ENCODE measurements at regions not wholly inside any gene's neighbourhood (a gene's known extent, or its start where the extent isn't known, plus 50 kb on each side); places are given as distances from the start of the nearest gene placed in this dataset.

DNA sequence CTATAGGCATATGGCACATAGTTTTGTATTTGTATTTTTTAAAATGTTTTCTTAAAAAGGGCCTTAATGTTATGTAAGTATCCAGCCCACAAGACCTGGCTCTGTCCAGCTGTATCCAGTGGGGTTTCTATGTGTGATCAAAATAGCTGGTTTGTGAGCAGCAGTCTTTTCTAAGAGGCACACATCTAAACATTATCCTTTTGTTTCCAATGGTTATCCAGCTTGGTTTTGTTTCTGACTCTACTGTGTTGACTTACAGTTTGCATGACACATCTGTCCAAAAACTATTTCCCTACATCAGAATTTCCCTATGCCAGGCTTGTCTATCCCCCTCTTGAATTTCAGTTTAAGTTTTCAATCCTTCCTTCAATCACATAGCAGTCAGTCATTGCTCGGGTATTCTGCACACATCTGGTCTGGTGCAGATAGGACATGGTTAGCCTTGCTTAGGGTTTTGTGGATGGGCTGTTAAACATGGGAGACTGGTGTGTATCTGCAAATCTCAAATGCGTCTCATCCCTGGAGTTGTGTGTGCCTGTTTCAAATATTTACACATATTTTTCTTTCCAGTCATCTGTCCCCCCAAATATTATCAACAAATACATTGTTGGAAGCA is 104.2 kb downstream of the SAMD9 start:
- DNase-seq, result peak; percentile 46
- H3K36me3 ChIP-seq (ENCODE audit: control insufficient read depth in 1 of 2, insufficient read depth in 2 of 2, low read depth in 1 of 2, low read length in 2 of 2), result no peaks in the 10 kb centered on the region
- WGBS, result 44% methylated on average over 1 of the region's 2 CpGs

DNA sequence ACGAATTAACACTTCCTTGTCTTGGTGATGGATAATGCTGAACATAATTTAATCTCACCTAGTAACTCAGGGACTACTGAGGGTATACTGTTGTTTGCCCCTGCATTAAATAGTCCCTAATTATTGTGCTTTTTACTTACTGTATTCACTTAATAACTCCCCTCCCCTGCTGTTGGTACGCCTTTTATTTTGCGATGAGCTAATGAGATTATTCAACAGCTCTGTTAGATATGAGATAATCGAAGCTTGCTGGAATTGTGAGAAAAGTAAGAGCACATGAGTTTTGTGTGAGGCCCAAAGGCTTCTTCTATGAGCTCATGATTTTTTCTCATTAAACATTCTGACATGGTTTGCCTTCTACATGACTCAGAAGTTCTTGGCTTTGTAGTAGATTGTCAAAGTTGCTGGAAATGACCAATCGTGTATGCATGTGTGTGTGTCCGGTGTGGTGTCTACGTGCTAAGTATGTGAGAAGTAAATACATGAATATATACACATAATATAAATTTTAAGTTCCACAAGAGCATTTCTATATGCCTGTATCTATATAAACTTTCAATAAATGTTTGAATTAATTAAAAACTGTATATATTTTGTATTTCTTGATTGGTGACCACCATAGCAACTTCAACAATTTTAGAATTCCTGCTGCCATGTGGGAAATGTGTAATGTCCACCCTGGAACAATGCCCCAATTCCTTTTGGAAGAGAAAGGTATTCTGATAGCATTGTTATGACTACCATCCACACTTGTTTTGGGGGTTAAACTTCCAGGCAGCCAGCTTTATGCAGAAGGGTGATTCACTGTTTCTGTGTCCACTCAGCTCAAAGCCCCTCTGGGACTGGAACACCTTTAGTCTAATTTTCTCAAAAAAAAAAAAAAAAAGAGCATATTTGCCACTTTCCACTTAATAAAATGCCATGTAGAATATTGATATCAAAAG is 106.2 kb downstream of the SAMD9 start:
- Histone ChIP-seq H3K23ac (ENCODE audit: low read length in 2 of 2) (no peak overlapping the region), H3K4me2 (ENCODE audit: low read length, poor library complexity, severe bottlenecking) (no peak overlapping the region), H2BK5ac (ENCODE audit: low read depth, low read length, poor library complexity, severe bottlenecking) (no peak overlapping the region), H3K4me1 (ENCODE audit: control insufficient read depth, insufficient read depth, low read depth, low read length) (no peaks in the 10 kb centered on the region), H2BK120ac (ENCODE audit: low read depth, low read length) (no peak overlapping the region), H3K36me3 (ENCODE audit: control insufficient read depth in 1 of 2, insufficient read depth in 2 of 2, low read depth in 1 of 2, low read length in 2 of 2) (no peaks in the 10 kb centered on the region), H3K79me1 (replicated peaks; ENCODE audit: low read length, poor library complexity, severe bottlenecking) (no peaks in the 10 kb centered on the region), H3K27me3 (ENCODE audit: control insufficient read depth in 1 of 2, insufficient read depth in 1 of 2, low read length in 2 of 2) (no peaks in the 10 kb centered on the region), H3K14ac (ENCODE audit: low read length in 2 of 2) (no peak overlapping the region), H3K27ac (ENCODE audit: low read length, poor library complexity, severe bottlenecking) (no peak overlapping the region), H2AK5ac (ENCODE audit: low read length, severe bottlenecking) (no peak overlapping the region), H3K4me3 (ENCODE audit: insufficient read depth in 1 of 2, low read depth in 1 of 2, low read length in 2 of 2) (peak overlapping the region in 1 of 2 experiments; percentile 21), H3K4ac (ENCODE audit: low read depth in 1 of 2, low read length in 2 of 2) (no peak overlapping the region), H3K9me3 (ENCODE audit: control insufficient read depth, low read length) (no peaks in the 10 kb centered on the region), H2BK12ac (ENCODE audit: low read length in 2 of 2) (peak overlapping the region in 1 of 2 experiments; percentile 63), H4K8ac (ENCODE audit: low read length) (no peak overlapping the region), H2BK15ac (ENCODE audit: low read depth, poor library complexity, severe bottlenecking) (no peak overlapping the region), H3K9ac (ENCODE audit: low read length) (peak overlapping the region; percentile 58), H3K18ac (ENCODE audit: low read depth in 1 of 2, low read length in 2 of 2) (no peak overlapping the region), H4K91ac (ENCODE audit: low read length) (no peak overlapping the region), H2AFZ (ENCODE audit: low read depth, low read length) (no peak overlapping the region)
- DNase-seq, result peak; percentile 90
- 65% methylated on average over 3 of the region's 7 CpGs for WGBS

More for the DNA sequence above, 104.2 kb downstream of the SAMD9 start:
- Histone ChIP-seq H3K4me2 (ENCODE audit: low read length, poor library complexity, severe bottlenecking) (no peak overlapping the region), H4K91ac (ENCODE audit: low read length) (no peak overlapping the region), H3K23ac (ENCODE audit: low read length in 2 of 2) (no peak overlapping the region), H3K4ac (ENCODE audit: low read depth in 1 of 2, low read length in 2 of 2) (no peak overlapping the region), H3K9ac (ENCODE audit: low read length) (no peak overlapping the region), H3K79me1 (replicated peaks; ENCODE audit: low read length, poor library complexity, severe bottlenecking) (no peaks in the 10 kb centered on the region), H3K9me3 (ENCODE audit: control insufficient read depth, low read length) (no peaks in the 10 kb centered on the region), H2AFZ (ENCODE audit: low read depth, low read length) (no peak overlapping the region), H2BK120ac (ENCODE audit: low read depth, low read length) (no peak overlapping the region), H3K4me3 (ENCODE audit: insufficient read depth in 1 of 2, low read depth in 1 of 2, low read length in 2 of 2) (no peak overlapping the region), H4K8ac (ENCODE audit: low read length) (no peak overlapping the region), H3K18ac (ENCODE audit: low read depth in 1 of 2, low read length in 2 of 2) (no peak overlapping the region), H2AK5ac (ENCODE audit: low read length, severe bottlenecking) (no peak overlapping the region), H3K27ac (ENCODE audit: low read length, poor library complexity, severe bottlenecking) (no peak overlapping the region), H2BK5ac (ENCODE audit: low read depth, low read length, poor library complexity, severe bottlenecking) (no peak overlapping the region), H2BK12ac (ENCODE audit: low read length in 2 of 2) (no peak overlapping the region), H3K27me3 (ENCODE audit: control insufficient read depth in 1 of 2, insufficient read depth in 1 of 2, low read length in 2 of 2) (no peaks in the 10 kb centered on the region), H3K14ac (ENCODE audit: low read length in 2 of 2) (no peak overlapping the region), H3K4me1 (ENCODE audit: control insufficient read depth, insufficient read depth, low read depth, low read length) (no peaks in the 10 kb centered on the region), H2BK15ac (ENCODE audit: low read depth, poor library complexity, severe bottlenecking) (no peak overlapping the region)

GRCh38 chr7:93008833-93009232 is 108.9 kb downstream of the SAMD9 start:
- H3K9ac ChIP-seq (ENCODE audit: low read length), result no peak overlapping the region
- H3K4me2 ChIP-seq (ENCODE audit: low read length, poor library complexity, severe bottlenecking), result no peak overlapping the region
- H3K27me3 ChIP-seq (ENCODE audit: control insufficient read depth in 1 of 2, insufficient read depth in 1 of 2, low read length in 2 of 2), result peaks cover 0 to 7% of the 10 kb centered on the region in 2 experiments
- H3K4ac ChIP-seq (ENCODE audit: low read depth in 1 of 2, low read length in 2 of 2), result no peak overlapping the region
- no peak for DNase-seq
- H3K18ac ChIP-seq (ENCODE audit: low read depth in 1 of 2, low read length in 2 of 2), result no peak overlapping the region
- H2BK5ac ChIP-seq (ENCODE audit: low read depth, low read length, poor library complexity, severe bottlenecking), result no peak overlapping the region
- H3K36me3 ChIP-seq (ENCODE audit: control insufficient read depth in 1 of 2, insufficient read depth in 2 of 2, low read depth in 1 of 2, low read length in 2 of 2), result no peaks in the 10 kb centered on the region
- H2BK15ac ChIP-seq (ENCODE audit: low read depth, poor library complexity, severe bottlenecking), result no peak overlapping the region
- 80% methylated on average over 2 of the region's 3 CpGs for WGBS
- no peaks in the 10 kb centered on the region for H3K9me3 ChIP-seq (ENCODE audit: control insufficient read depth, low read length)
- no peak overlapping the region for H2AK5ac ChIP-seq (ENCODE audit: low read length, severe bottlenecking)
- H3K14ac ChIP-seq (ENCODE audit: low read length in 2 of 2), result no peak overlapping the region
- no peaks in the 10 kb centered on the region for H3K4me1 ChIP-seq (ENCODE audit: control insufficient read depth, insufficient read depth, low read depth, low read length)
- H4K91ac ChIP-seq (ENCODE audit: low read length), result no peak overlapping the region
- no peak overlapping the region for H3K4me3 ChIP-seq (ENCODE audit: insufficient read depth in 1 of 2, low read depth in 1 of 2, low read length in 2 of 2)
- no peak overlapping the region for H3K27ac ChIP-seq (ENCODE audit: low read length, poor library complexity, severe bottlenecking)
- H2BK120ac ChIP-seq (ENCODE audit: low read depth, low read length), result no peak overlapping the region
- H2AFZ ChIP-seq (ENCODE audit: low read depth, low read length), result no peak overlapping the region
- H4K8ac ChIP-seq (ENCODE audit: low read length), result no peak overlapping the region
- H3K79me1 ChIP-seq (replicated peaks; ENCODE audit: low read length, poor library complexity, severe bottlenecking), result no peaks in the 10 kb centered on the region
- H3K23ac ChIP-seq (ENCODE audit: low read length in 2 of 2), result no peak overlapping the region
- H2BK12ac ChIP-seq (ENCODE audit: low read length in 2 of 2), result no peak overlapping the region

DNA sequence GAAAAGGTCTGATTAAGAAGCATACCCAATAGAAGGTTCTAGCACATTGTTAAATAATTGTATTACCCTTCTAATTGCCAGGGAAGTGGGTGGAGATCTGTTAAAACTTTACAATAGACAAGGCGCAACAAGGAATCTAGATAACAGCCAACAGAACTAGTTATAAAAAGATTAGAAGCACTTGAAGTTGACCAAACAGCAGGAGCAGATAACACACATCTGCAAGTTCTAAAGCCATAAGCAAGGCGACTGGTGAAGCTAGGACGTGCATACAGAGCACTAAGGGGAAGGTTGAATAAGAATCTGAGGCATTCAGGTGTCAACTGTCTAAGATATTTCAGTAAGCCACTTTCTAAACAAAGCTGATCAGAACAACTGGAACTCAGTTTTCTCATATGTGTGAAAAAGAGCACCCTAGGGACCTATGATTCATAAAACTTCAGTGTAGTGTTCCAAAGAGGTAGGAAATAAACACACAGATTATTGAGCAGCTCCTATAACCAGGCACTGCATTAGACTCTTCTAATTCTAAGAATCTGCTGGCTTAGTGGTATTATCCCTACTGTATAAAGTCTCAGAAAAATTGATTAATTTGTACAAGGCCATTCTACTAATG is 111.2 kb downstream of the SAMD9 start:
- H3K4ac ChIP-seq (ENCODE audit: low read depth in 1 of 2, low read length in 2 of 2), result no peak overlapping the region
- H4K8ac ChIP-seq (ENCODE audit: low read length), result no peak overlapping the region
- DNase-seq, result no peak
- no peaks in the 10 kb centered on the region for H3K9me3 ChIP-seq (ENCODE audit: control insufficient read depth, low read length)
- H3K14ac ChIP-seq (ENCODE audit: low read length in 2 of 2), result no peak overlapping the region
- H2AK5ac ChIP-seq (ENCODE audit: low read length, severe bottlenecking), result no peak overlapping the region
- H3K27me3 ChIP-seq (ENCODE audit: control insufficient read depth in 1 of 2, insufficient read depth in 1 of 2, low read length in 2 of 2), result peaks cover 0 to 7% of the 10 kb centered on the region in 2 experiments
- no peaks in the 10 kb centered on the region for H3K79me1 ChIP-seq (replicated peaks; ENCODE audit: low read length, poor library complexity, severe bottlenecking)
- no peak overlapping the region for H3K18ac ChIP-seq (ENCODE audit: low read depth in 1 of 2, low read length in 2 of 2)
- H3K36me3 ChIP-seq (ENCODE audit: control insufficient read depth in 1 of 2, insufficient read depth in 2 of 2, low read depth in 1 of 2, low read length in 2 of 2), result no peaks in the 10 kb centered on the region
- no peak overlapping the region for H3K4me3 ChIP-seq (ENCODE audit: insufficient read depth in 1 of 2, low read depth in 1 of 2, low read length in 2 of 2)
- H3K4me2 ChIP-seq (ENCODE audit: low read length, poor library complexity, severe bottlenecking), result no peak overlapping the region
- H3K23ac ChIP-seq (ENCODE audit: low read length in 2 of 2), result no peak overlapping the region
- H2BK5ac ChIP-seq (ENCODE audit: low read depth, low read length, poor library complexity, severe bottlenecking), result no peak overlapping the region
- H2AFZ ChIP-seq (ENCODE audit: low read depth, low read length), result no peak overlapping the region
- H3K9ac ChIP-seq (ENCODE audit: low read length), result no peak overlapping the region
- H2BK15ac ChIP-seq (ENCODE audit: low read depth, poor library complexity, severe bottlenecking), result no peak overlapping the region
- no peak overlapping the region for H4K91ac ChIP-seq (ENCODE audit: low read length)
- no peak overlapping the region for H3K27ac ChIP-seq (ENCODE audit: low read length, poor library complexity, severe bottlenecking)
- 68% methylated on average over 3 of the region's 3 CpGs for WGBS
- H2BK120ac ChIP-seq (ENCODE audit: low read depth, low read length), result no peak overlapping the region
- H2BK12ac ChIP-seq (ENCODE audit: low read length in 2 of 2), result no peak overlapping the region
- no peaks in the 10 kb centered on the region for H3K4me1 ChIP-seq (ENCODE audit: control insufficient read depth, insufficient read depth, low read depth, low read length)
